Esophagus squamous epithelium (tissue), 4 donors: ENCODE measurements at regions not wholly inside any gene's neighbourhood (a gene's known extent, or its start where the extent isn't known, plus 50 kb on each side); places are given as distances from the start of the nearest gene placed in this dataset.

Source experiments
- POLR2A ChIP-seq, 4 donors: fragments of 450-650 bp; IDR thresholded peaks; one replicate each; pipeline ENCODE4 v1.6.1; 2017; ENCODE audit warnings: antibody characterized with exemption in 4 of 4, mild to moderate bottlenecking in 4 of 4, moderate library complexity in 3 of 4
- TF ChIP-seq, protein P1 (sequence below), 6 experiments: fragments of 450-650 bp in 4 of 6; fragments of 200-600 bp in 2 of 6; sonication (generic) in 2 of 6; IDR thresholded peaks; one replicate each; pipeline ENCODE4 v1.5.1; 2016 to 2019; ENCODE audit warnings: antibody characterized with exemption in 6 of 6, mild to moderate bottlenecking in 4 of 6, moderate library complexity in 4 of 6

DNA sequence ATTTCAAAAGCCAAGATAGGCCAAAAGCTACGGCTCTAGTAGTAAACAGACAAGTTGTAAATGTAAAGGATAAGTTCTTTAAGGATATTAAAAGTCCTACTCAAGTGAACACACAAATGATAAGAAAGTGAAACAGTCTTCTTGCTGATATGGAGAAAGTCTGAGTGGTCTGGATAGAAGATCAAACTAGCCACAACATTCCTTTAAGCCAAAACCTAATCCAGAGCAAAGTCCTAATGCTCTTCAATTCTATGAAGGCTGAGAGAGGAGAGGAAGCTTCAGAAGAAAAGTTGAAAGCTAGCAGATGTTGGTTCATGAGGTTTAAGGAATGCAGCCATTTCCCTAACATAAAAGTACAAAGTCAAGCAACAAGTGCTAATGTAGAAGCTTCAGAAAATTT lies 111.7 kb upstream of the ZEB2 start:
- TF ChIP-seq POLR2A (IDR thresholded peaks at IDR 0.05): no peak
- TF ChIP-seq, protein P1, sequence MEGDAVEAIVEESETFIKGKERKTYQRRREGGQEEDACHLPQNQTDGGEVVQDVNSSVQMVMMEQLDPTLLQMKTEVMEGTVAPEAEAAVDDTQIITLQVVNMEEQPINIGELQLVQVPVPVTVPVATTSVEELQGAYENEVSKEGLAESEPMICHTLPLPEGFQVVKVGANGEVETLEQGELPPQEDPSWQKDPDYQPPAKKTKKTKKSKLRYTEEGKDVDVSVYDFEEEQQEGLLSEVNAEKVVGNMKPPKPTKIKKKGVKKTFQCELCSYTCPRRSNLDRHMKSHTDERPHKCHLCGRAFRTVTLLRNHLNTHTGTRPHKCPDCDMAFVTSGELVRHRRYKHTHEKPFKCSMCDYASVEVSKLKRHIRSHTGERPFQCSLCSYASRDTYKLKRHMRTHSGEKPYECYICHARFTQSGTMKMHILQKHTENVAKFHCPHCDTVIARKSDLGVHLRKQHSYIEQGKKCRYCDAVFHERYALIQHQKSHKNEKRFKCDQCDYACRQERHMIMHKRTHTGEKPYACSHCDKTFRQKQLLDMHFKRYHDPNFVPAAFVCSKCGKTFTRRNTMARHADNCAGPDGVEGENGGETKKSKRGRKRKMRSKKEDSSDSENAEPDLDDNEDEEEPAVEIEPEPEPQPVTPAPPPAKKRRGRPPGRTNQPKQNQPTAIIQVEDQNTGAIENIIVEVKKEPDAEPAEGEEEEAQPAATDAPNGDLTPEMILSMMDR (IDR thresholded peaks at IDR 0.05): no peak
